IMR-90 (cell line): ENCODE measurements at regions not wholly inside any gene's neighbourhood (a gene's known extent, or its start where the extent isn't known, plus 50 kb on each side); places are given as distances from the start of the nearest gene placed in this dataset.

ENCODE experiments used
- ATAC-seq: fragments of 200-7000 bp; cut with Tn5 transposase; 2 replicates; pipeline ENCODE4 v1.9.1; 2020; ENCODE audit warnings: low read depth, mild to moderate bottlenecking, moderate library complexity
- BruUV-seq: library from RNA; stranded (reverse); fragments of 400-500 nt; replicated peaks from 2 replicates; lab custom pipeline; 2021; lab: Mats Ljungman, UMichigan
- CTCF ChIA-PET: fragments of 300-600 bp; formaldehyde crosslinking; extraction: SDS; loops from one replicate; lab custom pipeline; 2021; ENCODE audit warnings: antibody characterized with exemption; lab: Yijun Ruan, JAX
- POLR2A ChIA-PET: fragments of 300-600 bp; sonication (Branson Sonifier 250); formaldehyde crosslinking; loops from one replicate; lab custom pipeline; 2022; ENCODE audit warnings: antibody characterized with exemption; ENCODE audit not compliant: unreplicated experiment; lab: Charles Lee
- DNase-seq: peaks from one replicate; pipeline ENCODE4 v3.0.0; 2013
- H2AFZ ChIP-seq: replicated peaks from 2 replicates; pipeline ENCODE3; 2013; ENCODE audit warnings: low read length, mild to moderate bottlenecking; ENCODE audit not compliant: poor library complexity
- H2AK5ac ChIP-seq: 2 replicates; pipeline ENCODE4 v1.6.1; 2013; ENCODE audit warnings: low read depth, low read length, inconsistent platforms
- H2AK9ac ChIP-seq: replicated peaks from 2 replicates; pipeline ENCODE3; 2013; ENCODE audit warnings: mild to moderate bottlenecking, low read depth, low read length, moderate library complexity; ENCODE audit not compliant: poor library complexity
- H2BK120ac ChIP-seq: 2 replicates; pipeline ENCODE4 v1.6.1; 2013; ENCODE audit warnings: low read depth, low read length, inconsistent platforms
- H2BK15ac ChIP-seq: 3 replicates; pipeline ENCODE4 v1.6.1; 2013; ENCODE audit warnings: low read depth, low read length, inconsistent platforms
- H2BK20ac ChIP-seq: 2 replicates; pipeline ENCODE4 v1.6.1; 2013; ENCODE audit warnings: low read depth, mild to moderate bottlenecking, inconsistent platforms, low read length, moderate library complexity
- H2BK5ac ChIP-seq: 2 replicates; pipeline ENCODE4 v1.6.1; 2013; ENCODE audit warnings: mild to moderate bottlenecking, low read depth, low read length, inconsistent platforms; ENCODE audit not compliant: poor library complexity, severe bottlenecking
- H3K14ac ChIP-seq: replicated peaks from 2 replicates; pipeline ENCODE4 v1.6.1; 2013; ENCODE audit warnings: low read depth, low read length, inconsistent platforms
- H3K18ac ChIP-seq: 2 replicates; pipeline ENCODE4 v1.6.1; 2013; ENCODE audit warnings: low read depth, low read length, control low read depth
- H3K23ac ChIP-seq: 2 replicates; pipeline ENCODE4 v1.6.1; 2013; ENCODE audit warnings: low read depth, low read length, inconsistent platforms
- H3K27ac ChIP-seq: 2 replicates; pipeline ENCODE4 v1.5.1; 2013; ENCODE audit warnings: mild to moderate bottlenecking, control low read depth, low read length; ENCODE audit not compliant: insufficient read depth
- H3K27me3 ChIP-seq: 2 replicates; pipeline ENCODE4 v1.6.1; 2013; ENCODE audit warnings: low read length; ENCODE audit not compliant: control insufficient read depth, insufficient read depth
- H3K36me3 ChIP-seq: 2 replicates; pipeline ENCODE4 v1.6.1; 2013; ENCODE audit warnings: low read length, mixed read lengths; ENCODE audit not compliant: control insufficient read depth, insufficient read depth
- H3K4ac ChIP-seq: 2 replicates; pipeline ENCODE4 v1.6.1; 2013; ENCODE audit warnings: low read depth, low read length, inconsistent platforms
- H3K4me1 ChIP-seq: 2 replicates; pipeline ENCODE4 v1.6.1; 2013; ENCODE audit warnings: low read length, mixed read lengths; ENCODE audit not compliant: control insufficient read depth, insufficient read depth
- H3K4me2 ChIP-seq: 2 replicates; pipeline ENCODE4 v1.6.1; 2013; ENCODE audit warnings: low read depth, mild to moderate bottlenecking, control low read depth, low read length, moderate library complexity
- H3K4me3 ChIP-seq: 2 replicates; pipeline ENCODE4 v1.5.1; 2013; ENCODE audit warnings: low read depth, mild to moderate bottlenecking, control low read depth, low read length, moderate library complexity; ENCODE audit not compliant: insufficient read depth
- H3K56ac ChIP-seq: 2 replicates; pipeline ENCODE4 v1.6.1; 2013; ENCODE audit warnings: low read length, inconsistent platforms; ENCODE audit not compliant: insufficient read depth; ENCODE audit errors: extremely low read depth
- H3K79me1 ChIP-seq, 2 experiments: 2 replicates each; pipeline ENCODE4 v1.6.1; 2013; ENCODE audit warnings: low read length in 2 of 2, inconsistent platforms in 1 of 2, low read depth in 1 of 2
- H3K9ac ChIP-seq: 2 replicates; pipeline ENCODE4 v1.6.1; 2013; ENCODE audit warnings: low read depth, low read length, control low read depth
- H3K9me1 ChIP-seq: 2 replicates; pipeline ENCODE4 v1.6.1; 2013; ENCODE audit warnings: low read length, inconsistent platforms; ENCODE audit not compliant: insufficient read depth
- H3K9me3 ChIP-seq: 2 replicates; pipeline ENCODE4 v1.6.1; 2013; ENCODE audit warnings: low read length; ENCODE audit not compliant: control insufficient read depth, insufficient read depth
- H4K20me1 ChIP-seq: 2 replicates; pipeline ENCODE4 v1.6.1; 2013; ENCODE audit warnings: low read length, inconsistent platforms; ENCODE audit not compliant: insufficient read depth
- H4K5ac ChIP-seq: 2 replicates; pipeline ENCODE4 v1.6.1; 2013; ENCODE audit warnings: mild to moderate bottlenecking, low read depth, low read length, control low read depth
- H4K8ac ChIP-seq, 2 experiments: 2 replicates each; pipeline ENCODE4 v1.6.1; 2013; ENCODE audit warnings: low read depth in 2 of 2, low read length in 2 of 2, control low read depth in 1 of 2, inconsistent platforms in 1 of 2
- H4K91ac ChIP-seq: 2 replicates; pipeline ENCODE4 v1.6.1; 2013; ENCODE audit warnings: low read depth, low read length, inconsistent platforms; ENCODE audit not compliant: insufficient read depth
- BHLHE40 ChIP-seq: fragments of 150-350 bp; IDR thresholded peaks from 2 replicates; pipeline ENCODE4 v1.6.1; 2016; ENCODE audit warnings: mild to moderate bottlenecking, low read depth, low read length
- CEBPB ChIP-seq: IDR thresholded peaks from 2 replicates; pipeline ENCODE4 v1.6.1; 2012; ENCODE audit warnings: low read depth, low read length, improper control_type of control experiment
- CHD1 ChIP-seq: IDR thresholded peaks from 2 replicates; pipeline ENCODE4 v1.6.1; 2012; ENCODE audit warnings: low read depth, low read length, improper control_type of control experiment
- CTCF ChIP-seq: conservative IDR thresholded peaks from 2 replicates; pipeline ENCODE4 v1.5.1; 2012; ENCODE audit warnings: mild to moderate bottlenecking, low read depth, low read length, improper control_type of control experiment
- FOS ChIP-seq: fragments of 150-350 bp; IDR thresholded peaks from 2 replicates; pipeline ENCODE4 v1.6.1; 2016; ENCODE audit warnings: low read depth, low read length
- MAFK ChIP-seq: IDR thresholded peaks from 2 replicates; pipeline ENCODE4 v1.6.1; 2012; ENCODE audit warnings: low read depth, low read length, improper control_type of control experiment
- MAZ ChIP-seq: IDR thresholded peaks from 2 replicates; pipeline ENCODE4 v1.6.1; 2012; ENCODE audit warnings: low read depth, mild to moderate bottlenecking, low read length, improper control_type of control experiment, moderate library complexity, borderline replicate concordance
- MXI1 ChIP-seq: IDR thresholded peaks from 2 replicates; pipeline ENCODE4 v1.6.1; 2012; ENCODE audit warnings: low read depth, mild to moderate bottlenecking, low read length, moderate library complexity, borderline replicate concordance
- NFE2L2 ChIP-seq: fragments of 150-350 bp; IDR thresholded peaks from 2 replicates; pipeline ENCODE4 v1.6.1; 2016; ENCODE audit warnings: low read depth, mild to moderate bottlenecking, low read length
- POLR2A ChIP-seq: IDR thresholded peaks from 2 replicates; pipeline ENCODE4 v1.6.1; 2012; ENCODE audit warnings: mild to moderate bottlenecking, low read depth, low read length
- RAD21 ChIP-seq: IDR thresholded peaks from 2 replicates; pipeline ENCODE4 v1.6.1; 2012; ENCODE audit warnings: low read length, improper control_type of control experiment
- RCOR1 ChIP-seq: IDR thresholded peaks from 2 replicates; pipeline ENCODE4 v1.6.1; 2012; ENCODE audit warnings: mild to moderate bottlenecking, low read length, improper control_type of control experiment; ENCODE audit not compliant: insufficient replicate concordance
- SMC3 ChIP-seq: fragments of 150-350 bp; IDR thresholded peaks from 2 replicates; pipeline ENCODE4 v1.6.1; 2016; ENCODE audit warnings: low read depth, mild to moderate bottlenecking, antibody characterized with exemption, low read length, moderate library complexity
- USF2 ChIP-seq: fragments of 150-350 bp; IDR thresholded peaks from 2 replicates; pipeline ENCODE4 v1.6.1; 2017; ENCODE audit warnings: mild to moderate bottlenecking, antibody characterized with exemption, low read length, low read depth
- WGBS, 2 experiments: methylation state at CpG; one replicate each; pipeline versions ENCODE4 v1.1.5 to v1.1.7; 2013; ENCODE audit warnings: missing lambda C conversion rate in 2 of 2; ENCODE audit not compliant: insufficient read length in 1 of 2; ENCODE audit errors: extremely low coverage in 2 of 2; 5-methylcytosine and 5-hydroxymethylcytosine counted together
- dilution Hi-C: fragments of 300-500 bp; cut with HindIII; formaldehyde crosslinking; loops from one replicate; pipeline ENCODE4 v1.14.3; 2018; ENCODE audit warnings: low sequenced_read_pairs; ENCODE audit not compliant: unreplicated experiment
- in situ Hi-C: fragments of 300-500 bp; cut with MboI; formaldehyde crosslinking; loops from 3 replicates; pipeline ENCODE4 v1.14.3; 2019; ENCODE audit warnings: low sequenced_read_pairs, inconsistent platforms, mixed read lengths
- intact Hi-C: fragments of 100-400 bp; cut with micrococcal nuclease; formaldehyde crosslinking; loops from 2 replicates; pipeline ENCODE4 v1.10.0; 2022
- TF ChIP-seq, protein P1 (sequence below): fragments of 150-350 bp; IDR thresholded peaks from 2 replicates; pipeline ENCODE4 v1.6.1; 2016; ENCODE audit warnings: low read depth, mild to moderate bottlenecking, low read length, moderate library complexity, borderline replicate concordance

- Histone ChIP-seq H4K5ac (no peak overlapping the region), H2BK20ac (no peak overlapping the region), H4K20me1 (no peaks in the 10 kb centered on the region), H4K8ac (no peak overlapping the region), H2AK5ac (no peak overlapping the region), H3K27ac (no peak overlapping the region), H3K27me3 (no peaks in the 10 kb centered on the region), H3K9me3 (no peaks in the 10 kb centered on the region), H3K23ac (no peak overlapping the region), H3K4me1 (no peaks in the 10 kb centered on the region), H3K56ac (no peak overlapping the region), H4K91ac (no peak overlapping the region), H2BK120ac (no peak overlapping the region), H2BK15ac (no peak overlapping the region), H2AFZ (no peak overlapping the region), H3K4me3 (no peak overlapping the region), H3K36me3 (no peaks in the 10 kb centered on the region), H2BK5ac (no peak overlapping the region), H3K9me1 (no peaks in the 10 kb centered on the region), H3K79me1 (no peaks in the 10 kb centered on the region), H3K4ac (no peak overlapping the region), H3K18ac (no peak overlapping the region), H3K4me2 (no peak overlapping the region), H2AK9ac (no peak overlapping the region), H3K14ac (no peak overlapping the region), H3K9ac (no peak overlapping the region)
- ChIA-PET CTCF (no interaction called here), POLR2A (no interaction called here)
- intact Hi-C loops (no loop called here), in situ Hi-C loops (no loop called here), dilution Hi-C loops (no loop called here)
- TF ChIP-seq FOS (no peak), MAFK (no peak), BHLHE40 (no peak), CHD1 (no peak), POLR2A (no peak), RCOR1 (no peak), CTCF (no peak), MXI1 (no peak), NFE2L2 (no peak), SMC3 (no peak), RAD21 (no peak), USF2 (no peak), MAZ (no peak), CEBPB (no peak)
- TF ChIP-seq, protein P1, sequence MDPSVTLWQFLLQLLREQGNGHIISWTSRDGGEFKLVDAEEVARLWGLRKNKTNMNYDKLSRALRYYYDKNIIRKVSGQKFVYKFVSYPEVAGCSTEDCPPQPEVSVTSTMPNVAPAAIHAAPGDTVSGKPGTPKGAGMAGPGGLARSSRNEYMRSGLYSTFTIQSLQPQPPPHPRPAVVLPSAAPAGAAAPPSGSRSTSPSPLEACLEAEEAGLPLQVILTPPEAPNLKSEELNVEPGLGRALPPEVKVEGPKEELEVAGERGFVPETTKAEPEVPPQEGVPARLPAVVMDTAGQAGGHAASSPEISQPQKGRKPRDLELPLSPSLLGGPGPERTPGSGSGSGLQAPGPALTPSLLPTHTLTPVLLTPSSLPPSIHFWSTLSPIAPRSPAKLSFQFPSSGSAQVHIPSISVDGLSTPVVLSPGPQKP, result no peak
- DNase-seq (no peak), ATAC-seq (no peak)
- BruUV-seq, result no TSS peak
- 71% methylated on average over 1 of the region's 2 CpGs; no CpG with 5 or more reads in 1 of the 2 experiments for WGBS, 2 experiments
These were observed 414.4 kb upstream of the TMCO5A start for GRCh38 chr15:37520026-37520425.
